Suppressor macrophage treated with lipopolysaccharide for 1 hour (primary cell): ENCODE measurements at regions not wholly inside any gene's neighbourhood (a gene's known extent, or its start where the extent isn't known, plus 50 kb on each side); places are given as distances from the start of the nearest gene placed in this dataset.

Experiments used
- DNase-seq, 3 donors: peaks; one replicate each; pipeline ENCODE4 v3.0.0-alpha.2; 2020 to 2022

DNA sequence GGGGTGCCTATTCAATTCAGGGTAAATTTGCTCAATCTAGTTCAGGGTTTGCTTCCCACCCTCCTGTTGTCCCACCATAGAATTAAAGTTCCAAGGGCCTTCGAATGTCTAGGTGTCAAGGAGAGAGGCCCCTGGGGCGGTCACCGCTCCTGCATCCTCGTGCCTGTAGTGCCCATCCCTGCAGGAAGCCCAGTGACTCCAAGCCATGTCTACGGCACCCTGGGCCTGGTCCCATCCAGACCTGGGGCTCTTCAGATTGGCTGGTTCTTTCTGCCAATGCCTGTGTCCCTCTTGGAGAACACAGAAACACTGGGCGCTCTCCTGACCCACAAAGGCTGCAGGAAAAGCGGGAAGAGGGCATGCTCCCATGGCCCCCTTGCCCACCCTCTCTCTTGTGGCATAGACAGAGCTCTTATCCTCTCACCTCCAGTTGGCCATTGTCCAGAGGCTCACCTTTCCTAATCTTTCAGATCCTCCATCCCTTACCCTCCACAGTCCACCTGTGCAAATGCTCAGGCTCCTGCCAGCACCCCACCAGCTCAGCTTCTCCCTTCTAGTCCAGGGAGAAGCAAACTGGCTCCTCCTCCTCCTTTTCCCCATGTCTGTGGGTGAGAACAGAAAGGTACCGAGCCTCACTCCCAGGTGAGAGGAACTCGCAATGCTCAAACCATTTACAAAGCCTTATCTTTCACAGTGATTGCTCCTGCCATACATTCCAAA is 253.0 kb upstream of the IRX2 start:
- DNase-seq: no peak

DNA sequence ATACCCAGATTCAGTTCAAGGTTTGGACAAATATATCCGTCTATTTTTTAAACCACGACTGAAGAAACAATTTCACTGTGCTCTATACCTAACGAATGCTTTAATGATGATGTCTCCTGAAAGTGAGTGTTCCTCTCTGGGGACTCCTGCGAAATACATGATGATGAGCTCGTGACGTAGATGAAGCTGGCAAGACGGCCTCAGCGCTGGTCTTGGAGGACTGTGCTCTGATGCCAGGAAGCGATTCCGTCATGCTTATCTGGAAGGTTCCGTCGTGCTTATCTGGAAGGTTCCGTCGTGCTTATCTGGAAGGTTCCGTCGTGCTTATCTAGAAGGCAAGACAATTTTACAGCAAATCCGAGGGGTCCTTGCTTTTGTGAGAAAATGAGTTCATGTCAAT is 250.8 kb upstream of the IRX2 start:
- no peak for DNase-seq

DNA sequence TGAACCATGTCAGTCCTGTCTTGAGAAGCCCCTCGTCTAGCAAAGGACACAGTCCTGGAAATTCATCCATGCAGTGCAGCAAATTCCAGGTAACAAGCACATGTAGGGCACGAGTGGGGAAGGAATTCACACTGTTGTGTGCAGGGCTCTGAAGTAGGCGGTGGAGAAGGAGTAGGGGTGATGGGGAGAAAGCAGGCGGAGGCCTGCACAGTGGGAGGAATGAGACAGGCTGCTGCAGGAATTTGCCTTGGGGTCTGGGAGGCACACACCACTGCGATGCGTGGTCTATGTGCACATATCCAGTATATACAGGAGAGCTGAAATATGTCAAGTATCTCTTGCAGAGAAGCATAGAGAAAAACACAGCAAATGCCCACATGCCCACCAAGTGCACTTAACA is 249.2 kb upstream of the IRX2 start:
- DNase-seq: no peak

DNA sequence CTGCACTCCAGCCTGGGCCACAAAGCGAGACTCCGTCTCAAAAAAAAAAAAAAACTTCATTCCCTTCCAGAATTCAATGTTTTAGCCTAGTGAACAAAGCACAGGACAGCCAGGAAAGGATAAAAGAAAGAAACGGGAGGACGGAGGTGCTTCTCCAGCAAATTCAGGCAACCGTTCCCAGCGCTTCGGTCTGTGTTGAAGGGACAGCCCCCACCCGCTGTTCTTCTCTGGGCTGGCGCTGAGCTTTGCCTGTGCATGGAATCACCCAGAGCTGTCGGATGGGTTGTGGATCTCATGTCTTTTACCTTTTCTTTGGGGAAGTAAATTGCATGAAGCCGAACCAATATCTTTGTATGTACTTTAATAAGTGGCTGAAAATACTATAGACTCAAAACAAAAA is 248.4 kb upstream of the IRX2 start:
- no peak for DNase-seq

DNA sequence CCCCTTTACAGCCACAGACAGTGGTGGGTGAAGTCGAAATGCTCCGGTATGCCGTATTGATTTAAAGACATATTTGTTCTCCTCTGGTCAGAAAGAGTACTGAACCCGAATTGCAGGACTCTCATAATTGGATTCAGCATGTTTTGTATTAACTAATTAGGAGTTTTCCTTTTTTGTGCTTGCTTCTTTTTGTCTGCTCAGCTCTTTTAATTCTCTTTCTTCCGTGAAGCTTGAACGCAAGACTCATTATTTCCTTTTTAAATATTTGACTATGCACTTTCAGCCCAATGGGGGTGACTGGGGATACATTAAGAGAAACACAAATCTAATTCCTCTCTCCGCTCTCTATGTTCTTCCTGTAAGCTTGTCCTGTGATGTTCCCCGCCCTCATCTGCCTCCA is 246.6 kb upstream of the IRX2 start:
- DNase-seq: no peak

DNA sequence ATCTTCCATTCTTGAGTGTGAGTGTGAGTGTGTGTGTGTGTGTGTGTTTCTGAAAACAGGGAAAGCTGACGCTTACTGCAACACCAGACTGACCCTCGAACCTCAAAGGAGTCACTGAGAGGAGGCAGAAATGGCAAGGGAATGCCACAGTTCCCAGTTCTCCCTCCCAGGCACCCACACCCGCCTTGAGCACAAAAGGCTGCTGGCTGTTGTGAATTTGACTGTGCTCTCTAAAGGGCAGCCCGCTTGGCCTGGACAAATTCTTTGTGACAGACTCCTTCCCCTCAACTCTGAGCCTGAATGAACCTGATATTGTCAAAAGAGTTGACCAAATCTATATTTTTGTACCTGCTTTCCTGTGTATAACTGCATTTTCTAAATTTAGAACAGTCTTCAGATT is 245.7 kb upstream of the IRX2 start:
- no peak for DNase-seq

DNA sequence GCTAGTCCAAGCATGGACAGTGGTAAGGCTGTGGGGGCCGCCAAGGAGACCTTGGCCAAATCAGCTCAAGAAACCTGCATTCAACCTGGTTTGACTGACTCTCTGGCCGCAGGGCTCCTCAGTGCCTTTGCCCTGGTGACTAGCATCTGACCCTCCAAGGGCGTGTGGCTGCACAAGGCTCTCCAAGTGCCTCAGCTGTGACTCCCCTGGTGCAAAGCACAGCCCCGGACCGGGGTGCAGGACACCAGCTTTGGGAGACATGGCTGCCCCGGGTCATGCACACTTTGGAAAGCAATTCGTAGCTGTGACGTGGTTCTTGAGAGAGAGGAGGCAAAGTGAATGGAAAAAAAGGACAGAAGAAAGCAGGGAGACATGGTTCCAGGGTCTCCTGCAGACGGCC is 245.2 kb upstream of the IRX2 start:
- no peak for DNase-seq

DNA sequence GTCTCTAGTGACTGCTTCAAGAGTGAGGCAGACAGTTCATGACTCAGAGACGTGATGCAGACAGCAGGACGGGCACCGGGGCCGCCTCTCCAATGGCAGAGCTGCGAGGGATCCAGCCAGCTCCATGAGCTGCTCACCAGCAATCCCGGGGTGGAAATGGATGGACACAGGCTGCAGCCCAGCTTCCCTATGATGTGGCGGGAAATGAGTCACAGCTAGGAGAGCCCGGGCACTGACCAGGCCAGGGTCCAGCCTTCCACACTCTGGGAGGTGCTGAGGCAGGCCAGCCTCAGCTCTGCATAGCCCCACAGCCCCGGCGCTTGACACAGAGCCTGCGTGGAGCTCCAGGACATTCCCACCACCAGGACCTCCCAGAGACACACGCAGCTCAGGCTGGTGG is 244.8 kb upstream of the IRX2 start:
- DNase-seq: no peak

DNA sequence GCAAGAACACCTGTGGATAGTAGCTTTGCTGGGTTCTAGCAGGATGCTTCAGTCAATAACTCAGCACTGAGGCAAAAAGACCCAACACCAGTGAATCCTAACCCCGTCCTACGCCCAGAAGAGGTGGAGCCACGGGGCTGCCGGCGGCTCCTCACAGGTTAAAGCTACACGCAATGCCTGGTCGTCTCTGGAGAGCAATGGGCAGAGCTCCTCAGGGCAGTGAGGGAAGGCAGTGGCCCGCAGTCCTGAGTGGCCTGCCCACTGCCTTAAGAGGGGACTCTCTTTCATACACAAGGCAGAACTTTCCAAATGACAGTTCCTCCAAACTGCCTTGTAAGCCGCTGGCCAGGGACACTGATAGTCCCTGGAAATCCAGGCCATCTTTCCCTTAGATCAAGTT is 244.2 kb upstream of the IRX2 start:
- no peak for DNase-seq

DNA sequence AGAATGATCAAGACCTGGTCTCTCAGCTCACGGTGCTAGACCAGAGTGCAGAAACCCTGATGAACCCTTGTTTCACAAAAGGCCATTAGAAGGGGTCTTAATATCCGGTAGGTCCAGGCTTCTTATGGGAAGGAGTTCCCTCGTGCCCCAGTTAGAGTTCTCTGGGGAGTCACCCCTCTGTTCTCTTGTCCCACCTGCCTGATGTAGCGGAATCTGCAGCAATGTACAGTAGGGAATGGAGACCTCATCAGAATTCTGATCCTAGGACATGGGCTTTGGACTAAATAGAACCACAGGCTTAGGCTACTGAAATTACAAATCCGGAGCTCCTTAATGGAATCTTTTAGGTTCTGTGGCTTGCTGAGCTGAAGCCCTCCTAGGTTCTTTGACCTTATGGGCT is 243.6 kb upstream of the IRX2 start:
- DNase-seq: no peak

DNA sequence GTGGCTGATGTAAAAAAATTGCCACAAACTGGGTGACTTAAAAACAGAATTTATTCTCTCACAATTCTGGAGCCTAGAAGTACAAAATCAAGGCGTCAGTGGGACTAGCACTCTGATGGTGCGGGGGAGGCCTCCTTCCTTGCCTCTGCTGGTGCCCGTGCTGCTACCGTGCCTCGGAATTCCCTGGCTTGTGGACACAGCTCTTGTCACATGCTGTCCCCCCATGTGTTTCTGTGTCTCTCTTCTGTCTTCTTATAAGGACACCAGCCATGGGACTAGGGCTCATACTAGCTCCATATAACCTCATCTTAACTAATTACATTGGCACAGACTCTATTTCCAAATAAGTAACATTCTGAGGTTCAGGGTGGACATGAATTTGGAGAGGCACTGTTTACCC is 242.3 kb upstream of the IRX2 start:
- DNase-seq: no peak

DNA sequence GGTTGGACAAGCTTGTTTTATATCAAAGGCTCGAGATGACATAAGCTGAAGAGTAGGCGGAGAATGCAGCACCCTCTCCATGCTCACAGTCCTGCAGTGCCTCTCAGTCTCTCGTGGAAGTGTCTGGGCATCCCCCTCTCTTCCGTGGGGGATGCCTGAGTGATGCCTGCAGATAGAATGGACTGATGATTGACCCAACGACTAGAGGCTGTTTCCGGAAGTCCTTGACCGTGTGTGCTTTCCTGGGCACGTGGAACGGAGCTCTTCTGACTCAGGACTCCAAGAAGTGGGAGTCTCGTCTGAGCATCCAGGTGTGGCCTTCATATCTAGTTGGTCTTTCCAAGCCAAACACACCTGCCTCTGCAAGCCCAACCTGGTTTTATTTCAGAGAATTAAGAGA is 241.8 kb upstream of the IRX2 start:
- DNase-seq: no peak

DNA sequence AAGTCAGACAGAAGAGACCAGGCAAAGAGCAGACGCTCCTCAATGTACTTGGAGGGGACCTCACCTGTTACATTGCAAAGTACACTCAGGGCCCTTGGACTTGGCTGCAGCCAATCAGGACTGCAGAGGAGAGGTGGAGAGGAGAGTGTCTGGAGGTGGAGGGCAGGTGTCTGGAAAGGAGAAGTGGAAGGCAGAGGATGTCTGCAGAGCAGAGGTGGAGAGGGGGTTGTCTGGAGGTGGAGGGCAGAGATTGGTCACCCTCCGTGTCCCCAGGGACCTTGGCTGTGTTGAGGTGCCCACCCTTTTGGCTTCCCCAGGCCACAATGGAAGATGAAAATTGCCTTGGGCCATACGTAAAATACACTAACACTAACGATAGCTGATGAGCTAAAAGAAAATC is 241.3 kb upstream of the IRX2 start:
- DNase-seq: no peak

DNA sequence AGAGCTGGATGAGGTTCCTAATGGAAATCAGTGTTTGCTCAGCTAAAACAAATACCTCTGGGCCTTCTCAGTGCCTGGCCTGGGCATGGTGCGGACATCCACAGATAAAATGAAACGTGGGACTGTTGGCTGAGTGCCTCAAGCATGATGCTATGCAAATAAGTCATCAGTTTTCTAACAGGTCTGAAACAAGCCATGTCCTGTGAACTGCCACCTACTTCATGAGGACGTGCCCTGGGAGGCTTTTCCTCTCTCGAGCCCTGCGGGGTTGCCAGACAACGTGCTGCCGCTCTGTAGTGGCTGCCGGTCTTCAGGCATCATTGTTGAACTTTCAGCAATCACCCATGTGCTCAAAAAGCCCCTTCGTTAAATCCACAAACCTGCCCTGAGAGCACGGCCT is 240.4 kb upstream of the IRX2 start:
- DNase-seq: no peak

DNA sequence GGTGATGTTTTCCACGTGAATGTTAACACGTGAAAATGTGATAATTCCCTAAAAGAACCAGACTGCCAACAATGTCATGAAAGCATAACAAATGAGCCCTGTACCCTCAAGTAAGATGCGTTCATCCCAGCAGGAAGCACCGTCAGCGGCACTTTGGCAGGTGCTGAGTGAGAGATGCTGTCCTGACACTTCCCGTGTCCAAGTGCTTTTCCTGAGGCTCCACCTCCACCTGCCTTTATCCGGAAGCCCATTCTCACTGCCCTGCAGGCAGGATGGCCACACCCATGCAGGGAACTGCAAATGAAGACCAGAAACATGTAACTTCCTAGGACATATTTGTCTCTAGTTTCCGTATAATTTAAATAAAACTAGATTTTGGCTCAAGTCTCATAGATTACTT is 238.0 kb upstream of the IRX2 start:
- DNase-seq: no peak

DNA sequence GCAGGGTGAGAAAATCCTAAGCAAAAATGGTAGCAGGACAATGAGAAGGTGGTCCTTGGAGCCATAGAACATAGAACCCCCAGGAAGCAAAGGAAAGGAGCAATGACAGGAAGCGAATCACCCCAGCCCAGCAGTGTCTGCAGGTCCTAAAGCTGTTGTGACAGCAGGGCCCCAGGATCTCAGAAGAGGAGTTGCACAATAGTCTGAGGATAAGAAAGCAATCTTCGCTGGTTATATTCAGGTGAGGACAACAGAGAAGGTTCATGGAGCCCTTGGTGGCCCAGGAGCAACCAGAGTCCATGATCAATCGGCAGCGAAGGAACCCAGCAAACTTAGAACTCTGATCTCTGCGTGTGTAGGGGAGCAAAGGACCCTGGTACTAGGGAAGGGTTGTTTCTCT is 234.8 kb upstream of the IRX2 start:
- DNase-seq: no peak

DNA sequence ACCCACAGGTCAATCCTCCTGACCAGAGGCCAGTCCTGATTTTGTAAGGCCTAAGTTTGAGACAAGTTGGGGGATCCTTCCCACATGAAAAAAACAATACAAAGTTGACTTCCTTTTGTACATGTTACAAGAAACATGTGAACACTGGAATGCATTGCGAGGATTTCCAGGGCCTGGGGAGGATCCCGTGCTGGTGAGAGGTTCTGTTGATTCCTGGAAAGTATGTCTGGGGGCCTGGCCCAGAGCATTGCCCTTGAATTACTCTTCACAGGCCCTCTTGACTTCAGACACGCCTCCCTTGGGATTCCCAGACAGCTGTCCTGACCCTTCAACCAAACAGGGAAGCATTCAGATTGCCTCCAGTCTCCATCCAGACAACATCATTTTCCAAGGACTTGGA is 234.2 kb upstream of the IRX2 start:
- no peak for DNase-seq

DNA sequence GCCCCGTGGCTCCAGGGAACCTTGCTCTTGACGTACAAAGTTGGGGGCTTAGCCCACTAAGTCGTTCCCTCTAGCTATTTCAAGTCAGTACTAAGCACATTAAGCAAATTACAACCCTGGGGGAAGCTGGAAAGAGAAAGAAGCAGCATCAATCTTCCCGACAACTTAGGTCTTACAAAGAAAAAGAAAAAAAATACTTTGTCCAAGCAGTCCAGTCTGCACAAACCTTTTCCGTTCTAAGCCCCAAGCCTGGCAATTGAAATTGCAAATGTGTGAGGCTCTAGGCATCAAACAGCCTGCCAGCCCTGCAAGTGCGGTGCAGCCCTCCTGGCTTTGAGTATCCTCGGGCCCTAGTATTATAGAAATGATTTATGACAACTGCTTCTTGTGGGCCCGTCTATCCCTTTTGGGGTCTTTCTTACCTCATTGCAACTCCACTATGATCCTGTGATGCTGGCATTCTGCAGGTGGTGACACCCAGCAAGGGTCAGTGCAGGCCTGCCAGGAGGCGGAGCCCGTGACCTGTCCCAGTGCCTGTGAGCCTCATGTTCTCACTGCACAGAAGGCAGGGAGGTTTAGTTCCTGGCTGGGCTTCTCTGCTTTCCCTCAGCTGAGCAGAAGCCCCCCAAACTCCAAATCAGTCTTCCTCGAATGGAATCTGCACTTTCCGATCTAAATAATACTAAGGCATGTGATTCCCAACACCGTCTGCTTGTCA is 232.3 kb upstream of the IRX2 start:
- DNase-seq: no peak

DNA sequence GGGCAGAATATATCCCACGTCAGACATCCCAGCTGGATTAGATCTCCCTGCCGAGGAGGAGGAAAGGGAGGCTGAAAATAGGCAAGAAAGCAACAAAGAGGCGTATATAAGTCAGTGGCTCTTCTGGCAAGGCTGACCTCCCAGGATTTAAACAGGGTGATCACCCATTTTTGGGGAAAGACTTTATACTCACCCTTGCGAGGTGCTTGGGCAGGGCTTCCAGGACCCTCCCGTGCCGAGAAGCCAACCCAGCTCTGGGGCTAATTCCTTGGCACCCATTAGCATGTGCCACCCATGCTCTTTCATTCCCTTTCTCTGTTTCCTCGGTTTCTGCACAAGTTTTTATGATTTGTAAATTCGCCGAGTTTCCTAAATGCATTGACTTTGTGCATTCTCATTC is 230.2 kb upstream of the IRX2 start:
- DNase-seq: no peak

DNA sequence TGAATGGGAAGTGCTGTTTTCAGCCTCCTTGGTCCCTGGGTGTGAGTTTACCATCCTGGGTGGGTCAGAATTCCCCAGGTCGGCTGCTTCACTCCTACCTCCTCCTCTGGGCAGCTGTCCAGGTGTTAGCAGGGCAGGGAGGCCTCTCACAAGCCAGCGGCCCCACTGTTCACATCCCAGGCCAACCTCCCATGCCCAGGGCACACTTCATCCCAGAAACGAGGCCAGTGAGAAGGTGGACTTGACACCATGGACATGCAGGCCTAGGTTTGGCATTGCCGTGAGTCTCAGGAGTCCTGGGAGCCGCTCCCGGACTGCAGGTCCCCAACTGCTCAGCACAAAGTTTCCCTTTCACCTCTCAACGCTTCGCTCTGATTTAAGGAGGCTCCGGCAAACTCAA is 229.6 kb upstream of the IRX2 start:
- DNase-seq: no peak

DNA sequence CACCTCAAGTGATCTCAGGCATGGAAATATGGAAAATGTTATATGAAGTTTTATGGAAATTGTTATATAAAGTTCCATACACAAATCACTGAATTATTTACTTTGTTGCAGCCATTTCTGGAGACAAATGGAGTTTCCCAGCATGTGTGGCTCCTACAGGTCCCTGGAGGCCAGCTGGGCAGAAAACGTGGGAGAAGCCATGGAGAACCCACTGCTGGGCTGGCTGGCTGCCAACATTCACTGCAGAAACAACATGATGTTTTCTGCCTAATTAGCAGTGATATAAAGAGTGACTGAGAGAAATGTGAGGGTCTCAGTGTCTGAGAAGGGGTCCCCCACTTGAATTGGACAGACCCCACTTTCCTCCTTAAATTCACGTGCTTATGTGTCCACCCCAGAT is 208.8 kb upstream of the IRX2 start:
- DNase-seq: no peak

DNA sequence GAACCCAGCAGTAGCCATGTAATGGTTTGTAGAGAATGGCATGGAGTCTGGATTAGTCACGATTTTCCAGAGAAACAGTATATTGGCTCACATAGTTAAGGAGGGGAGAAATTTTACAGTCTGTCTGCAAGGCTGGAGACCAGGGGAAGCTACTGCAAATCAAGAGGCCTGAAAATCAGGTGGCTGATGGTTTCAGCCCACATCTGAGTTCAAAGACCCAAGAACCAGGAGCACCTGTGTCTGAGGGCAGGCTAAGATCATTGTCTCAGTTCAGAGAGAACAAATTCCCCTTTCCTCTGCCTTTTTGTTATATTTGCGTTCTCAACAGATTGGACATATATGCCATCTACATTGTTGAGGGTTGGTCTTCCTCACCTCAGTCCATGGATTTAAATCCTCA is 207.5 kb upstream of the IRX2 start:
- DNase-seq: no peak

DNA sequence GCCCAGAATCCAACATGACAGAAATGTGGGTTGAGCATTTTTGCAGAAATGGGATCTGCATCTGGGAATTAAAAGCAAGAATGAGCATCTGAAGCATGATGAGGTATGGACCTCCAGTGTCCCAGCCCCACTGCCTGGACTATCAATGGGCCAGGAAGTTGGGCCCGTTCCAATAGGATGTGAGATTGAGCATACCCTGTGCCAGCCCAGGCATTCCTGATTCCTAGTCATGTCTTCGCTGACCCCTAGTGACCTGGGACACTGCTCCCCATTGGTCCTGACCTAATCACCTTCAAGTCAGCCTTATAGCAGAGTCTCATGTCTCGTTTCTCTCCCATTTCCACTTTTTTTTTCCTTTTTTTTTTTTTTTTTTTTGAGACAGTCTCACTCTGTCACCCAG is 197.4 kb upstream of the IRX2 start:
- DNase-seq: no peak

DNA sequence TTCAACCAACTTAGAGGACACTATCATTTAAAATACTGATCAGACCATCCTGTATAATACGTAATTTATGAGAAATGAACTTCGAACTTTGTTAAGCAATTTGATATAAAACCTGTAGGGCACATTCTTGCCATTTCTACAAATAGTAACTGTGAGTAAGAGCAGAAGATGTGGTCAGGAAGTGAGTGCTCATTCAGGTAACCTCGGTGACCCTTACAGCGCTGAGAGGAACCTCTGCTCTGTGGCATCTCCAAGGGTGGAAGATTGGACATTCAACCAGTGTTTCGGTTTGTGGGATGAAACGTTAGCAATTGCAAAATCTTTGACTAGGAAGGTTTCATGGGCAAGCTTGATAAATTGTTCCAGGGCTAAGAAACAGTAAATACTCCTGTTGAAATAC is 194.8 kb upstream of the IRX2 start:
- no peak for DNase-seq

DNA sequence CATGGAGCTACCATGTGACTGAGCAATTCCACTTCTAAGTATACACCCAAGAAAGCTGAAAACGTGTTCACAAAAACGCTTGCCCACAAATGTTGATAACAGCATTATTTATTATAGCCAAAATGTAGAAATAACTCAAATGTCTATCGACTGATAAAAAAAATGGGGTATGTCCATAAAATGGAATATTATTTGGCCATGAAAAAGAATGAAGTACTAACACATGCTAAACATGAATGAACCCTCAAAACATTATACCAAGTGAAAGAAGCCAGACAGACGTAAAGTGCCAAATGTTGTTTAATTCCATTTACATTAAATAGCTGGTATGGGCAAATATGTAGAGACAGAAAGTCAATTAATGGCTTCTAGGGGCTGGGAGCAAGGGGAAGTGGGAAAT is 184.9 kb upstream of the IRX2 start:
- no peak for DNase-seq
